Uterus (tissue), 2 donors: ENCODE measurements at regions not wholly inside any gene's neighbourhood (a gene's known extent, or its start where the extent isn't known, plus 50 kb on each side); places are given as distances from the start of the nearest gene placed in this dataset.

Experiments used
- POLR2A ChIP-seq, 2 donors: fragments of 450-650 bp; IDR thresholded peaks; one replicate each; pipeline ENCODE4 v1.6.1; 2016; ENCODE audit warnings: antibody characterized with exemption in 2 of 2, mild to moderate bottlenecking in 1 of 2, moderate library complexity in 1 of 2
- TF ChIP-seq, protein P1 (sequence below), 4 experiments: fragments of 200-600 bp in 2 of 4; fragments of 450-650 bp in 2 of 4; sonication (generic) in 2 of 4; IDR thresholded peaks; one replicate each; pipeline ENCODE4 v1.5.1; 2016 to 2019; ENCODE audit warnings: antibody characterized with exemption in 4 of 4, mild to moderate bottlenecking in 2 of 4, moderate library complexity in 1 of 4

DNA sequence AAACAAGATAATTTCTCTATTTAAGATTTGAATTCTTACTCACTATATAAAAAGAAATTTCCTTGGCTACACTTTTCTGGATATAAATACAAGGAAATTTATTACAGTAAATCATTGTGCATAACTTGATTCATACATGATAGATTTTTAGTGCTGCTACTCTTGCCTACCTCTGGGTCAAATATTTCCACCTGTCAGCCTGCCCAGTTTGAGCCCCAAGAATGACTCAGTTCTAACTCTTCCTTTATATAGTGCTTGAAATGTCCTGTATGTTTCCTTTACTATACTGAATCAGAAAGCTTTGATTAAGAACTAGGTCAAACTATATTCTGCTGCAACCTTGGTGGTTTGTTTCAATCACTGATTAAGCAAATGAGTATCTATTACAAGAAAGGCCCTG, 147.4 kb upstream of the FTMT start:
- no peak for TF ChIP-seq POLR2A (IDR thresholded peaks at IDR 0.05)
- TF ChIP-seq, protein P1, sequence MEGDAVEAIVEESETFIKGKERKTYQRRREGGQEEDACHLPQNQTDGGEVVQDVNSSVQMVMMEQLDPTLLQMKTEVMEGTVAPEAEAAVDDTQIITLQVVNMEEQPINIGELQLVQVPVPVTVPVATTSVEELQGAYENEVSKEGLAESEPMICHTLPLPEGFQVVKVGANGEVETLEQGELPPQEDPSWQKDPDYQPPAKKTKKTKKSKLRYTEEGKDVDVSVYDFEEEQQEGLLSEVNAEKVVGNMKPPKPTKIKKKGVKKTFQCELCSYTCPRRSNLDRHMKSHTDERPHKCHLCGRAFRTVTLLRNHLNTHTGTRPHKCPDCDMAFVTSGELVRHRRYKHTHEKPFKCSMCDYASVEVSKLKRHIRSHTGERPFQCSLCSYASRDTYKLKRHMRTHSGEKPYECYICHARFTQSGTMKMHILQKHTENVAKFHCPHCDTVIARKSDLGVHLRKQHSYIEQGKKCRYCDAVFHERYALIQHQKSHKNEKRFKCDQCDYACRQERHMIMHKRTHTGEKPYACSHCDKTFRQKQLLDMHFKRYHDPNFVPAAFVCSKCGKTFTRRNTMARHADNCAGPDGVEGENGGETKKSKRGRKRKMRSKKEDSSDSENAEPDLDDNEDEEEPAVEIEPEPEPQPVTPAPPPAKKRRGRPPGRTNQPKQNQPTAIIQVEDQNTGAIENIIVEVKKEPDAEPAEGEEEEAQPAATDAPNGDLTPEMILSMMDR (IDR thresholded peaks at IDR 0.05): no peak
